ENCODE measurements at regions not wholly inside any gene's neighbourhood (a gene's known extent, or its start where the extent isn't known, plus 50 kb on each side); places are given as distances from the start of the nearest gene placed in this dataset.

GRCh38 chr10:36007369-36007768 lies 365.3 kb upstream of the FZD8 start:
- TF ChIP-seq CTCF (IDR thresholded peaks at IDR 0.05) (no peak), POLR2A (IDR thresholded peaks at IDR 0.05) (no peak)
